PC-9 (cell line): ENCODE measurements at regions not wholly inside any gene's neighbourhood (a gene's known extent, or its start where the extent isn't known, plus 50 kb on each side); places are given as distances from the start of the nearest gene placed in this dataset.

Experiments used
- BruUV-seq: library from RNA; stranded (reverse); fragments of 400-500 nt; replicated peaks from 2 replicates; lab custom pipeline; 2021; lab: Mats Ljungman, UMichigan
- CTCF ChIA-PET: fragments of 300-600 bp; sonication (Branson Sonifier 250); formaldehyde crosslinking; loops from one replicate; lab custom pipeline; 2022; ENCODE audit warnings: antibody characterized with exemption; lab: Charles Lee
- POLR2A ChIA-PET: fragments of 300-600 bp; sonication (Branson Sonifier 250); formaldehyde crosslinking; loops from one replicate; lab custom pipeline; 2022; ENCODE audit warnings: antibody characterized with exemption; ENCODE audit not compliant: unreplicated experiment; lab: Charles Lee
- DNase-seq, 2 experiments: peaks; one replicate each; pipeline versions ENCODE4 v3.0.0 to v3.0.0-alpha.2; 2015 to 2022; ENCODE audit warnings: mixed read lengths in 1 of 2
- H2AFZ ChIP-seq: fragments of 200-600 bp; sonication (generic); 2 replicates; pipeline ENCODE4 v1.8.1; 2017; ENCODE audit warnings: antibody characterized with exemption
- H3F3A ChIP-seq: fragments of 200-600 bp; sonication (generic); 2 replicates; pipeline ENCODE4 v1.8.1; 2017; ENCODE audit warnings: antibody characterized with exemption, mild to moderate bottlenecking, low read depth; ENCODE audit not compliant: insufficient read depth
- H3K27ac ChIP-seq: fragments of 200-600 bp; sonication (generic); 2 replicates; pipeline ENCODE4 v1.6.1; 2016; ENCODE audit warnings: mixed run types
- H3K27me3 ChIP-seq: fragments of 200-600 bp; sonication (generic); 2 replicates; pipeline ENCODE4 v1.6.1; 2016; ENCODE audit warnings: low read depth, mixed run types; ENCODE audit not compliant: insufficient read depth
- H3K36me3 ChIP-seq: fragments of 200-600 bp; sonication (generic); 2 replicates; pipeline ENCODE4 v1.6.1; 2016; ENCODE audit warnings: low read depth, mixed run types
- H3K4me1 ChIP-seq: fragments of 200-600 bp; sonication (generic); replicated peaks from 2 replicates; pipeline ENCODE4 v1.6.1; 2016; ENCODE audit warnings: mixed run types; ENCODE audit not compliant: insufficient read depth
- H3K4me2 ChIP-seq: fragments of 200-600 bp; sonication (generic); 2 replicates; pipeline ENCODE4 v1.6.1; 2017; ENCODE audit warnings: mixed run types
- H3K4me3 ChIP-seq: fragments of 200-600 bp; sonication (generic); 2 replicates; pipeline ENCODE4 v1.6.1; 2016; ENCODE audit warnings: mixed run types
- H3K79me2 ChIP-seq: fragments of 200-600 bp; sonication (generic); 2 replicates; pipeline ENCODE4 v1.6.1; 2017; ENCODE audit warnings: low read depth, mixed run types
- H3K9me2 ChIP-seq: fragments of 200-600 bp; sonication (generic); 2 replicates; pipeline ENCODE4 v1.8.1; 2017; ENCODE audit warnings: mild to moderate bottlenecking; ENCODE audit not compliant: insufficient read depth
- H3K9me3 ChIP-seq: fragments of 200-600 bp; sonication (generic); 2 replicates; pipeline ENCODE4 v1.8.1; 2016; ENCODE audit warnings: low read depth; ENCODE audit not compliant: insufficient read depth
- H4K20me1 ChIP-seq: fragments of 200-600 bp; sonication (generic); 2 replicates; pipeline ENCODE4 v1.8.1; 2017; ENCODE audit not compliant: insufficient read depth
- CTCF ChIP-seq: fragments of 200-600 bp; sonication (generic); conservative IDR thresholded peaks from 2 replicates; pipeline ENCODE4 v1.6.1; 2017; ENCODE audit warnings: mixed run types, antibody characterized with exemption, mild to moderate bottlenecking, moderate library complexity
- EZH2 ChIP-seq: fragments of 200-600 bp; sonication (generic); IDR thresholded peaks from 2 replicates; pipeline ENCODE4 v1.8.0; 2017; ENCODE audit warnings: antibody characterized with exemption, low read depth
- intact Hi-C: fragments of 100-400 bp; cut with micrococcal nuclease; formaldehyde crosslinking; loops from one replicate; pipeline ENCODE4 v1.10.0; 2022; ENCODE audit not compliant: unreplicated experiment

- Histone ChIP-seq H3K9me3 (no peaks in the 10 kb centered on the region), H3K9me2 (no peaks in the 10 kb centered on the region), H2AFZ (no peak overlapping the region), H3K4me3 (no peak overlapping the region), H3K27me3 (peaks cover 3% of the 10 kb centered on the region; the same call in 1 of the 2 replicates), H3F3A (no peaks in the 10 kb centered on the region), H3K79me2 (no peaks in the 10 kb centered on the region), H3K36me3 (no peaks in the 10 kb centered on the region), H3K4me1 (no peaks in the 10 kb centered on the region), H4K20me1 (no peaks in the 10 kb centered on the region), H3K4me2 (no peak overlapping the region), H3K27ac (no peak overlapping the region)
- no TSS peak for BruUV-seq
- ChIA-PET CTCF (no interaction called here), POLR2A (no interaction called here)
- no peak for DNase-seq
- no peak for TF ChIP-seq EZH2
- TF ChIP-seq CTCF = no peak
- intact Hi-C loops = no loop called here
Observed at GRCh38 chr9:99366621-99367020, 144.5 kb downstream of the SEC61B start.

- no peaks in the 10 kb centered on the region for H3K9me2 ChIP-seq
- H2AFZ ChIP-seq = no peak overlapping the region
- H3K27ac ChIP-seq = no peak overlapping the region
- no peak overlapping the region for H3K4me2 ChIP-seq
- intact Hi-C loops = no loop called here
- DNase-seq = no peak
- no peak overlapping the region for H3K4me3 ChIP-seq
- H3K9me3 ChIP-seq = no peaks in the 10 kb centered on the region
- H3K79me2 ChIP-seq = no peaks in the 10 kb centered on the region
- H3K27me3 ChIP-seq = no peaks in the 10 kb centered on the region
- ChIA-PET CTCF (no interaction called here), POLR2A (no interaction called here)
- H4K20me1 ChIP-seq = no peaks in the 10 kb centered on the region
- no TSS peak for BruUV-seq
- TF ChIP-seq EZH2 (no peak), CTCF (no peak)
- H3K36me3 ChIP-seq = no peaks in the 10 kb centered on the region
- no peaks in the 10 kb centered on the region for H3K4me1 ChIP-seq
- H3F3A ChIP-seq = no peaks in the 10 kb centered on the region
Observed at GRCh38 chr9:99368341-99369326, 146.6 kb downstream of the SEC61B start.

- no TSS peak for BruUV-seq
- no peak for DNase-seq
- ChIA-PET CTCF (no interaction called here), POLR2A (no interaction called here)
- Histone ChIP-seq H3K79me2 (no peaks in the 10 kb centered on the region), H3K9me2 (no peaks in the 10 kb centered on the region), H3K4me3 (no peak overlapping the region), H3K9me3 (no peaks in the 10 kb centered on the region), H2AFZ (no peak overlapping the region), H3K4me2 (no peak overlapping the region), H3K36me3 (no peaks in the 10 kb centered on the region), H3K27ac (no peak overlapping the region), H3K27me3 (no peaks in the 10 kb centered on the region), H4K20me1 (no peaks in the 10 kb centered on the region), H3K4me1 (no peaks in the 10 kb centered on the region), H3F3A (no peaks in the 10 kb centered on the region)
- TF ChIP-seq CTCF (no peak), EZH2 (no peak)
- intact Hi-C loops = no loop called here
Observed at GRCh38 chr9:99369327-99369722, 147.2 kb downstream of the SEC61B start.
